ENCODE measurements at regions not wholly inside any gene's neighbourhood (a gene's known extent, or its start where the extent isn't known, plus 50 kb on each side); places are given as distances from the start of the nearest gene placed in this dataset.

DNA sequence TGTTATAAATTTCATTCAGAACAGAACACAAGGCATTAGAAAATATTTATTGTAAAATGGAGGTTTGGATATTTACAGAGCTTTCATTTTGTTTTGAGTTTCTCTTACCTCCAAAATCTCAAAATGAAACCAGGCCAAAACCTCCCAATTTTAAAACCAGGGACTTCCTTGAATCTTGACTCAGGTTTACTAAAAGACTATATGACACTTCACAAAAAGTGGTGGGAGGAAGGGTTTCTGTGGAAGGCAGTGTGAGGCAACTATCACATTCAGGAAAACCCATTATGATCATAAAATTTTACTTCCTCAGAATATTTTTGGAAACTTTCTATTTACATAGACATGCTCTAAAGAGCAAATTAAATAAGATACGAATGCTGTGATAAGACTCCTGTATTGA, 205.8 kb upstream of the EOMES start:
- no peaks in the 10 kb centered on the region for H3K36me3 ChIP-seq
- DNase-seq: no peak
- TF ChIP-seq, protein P1, sequence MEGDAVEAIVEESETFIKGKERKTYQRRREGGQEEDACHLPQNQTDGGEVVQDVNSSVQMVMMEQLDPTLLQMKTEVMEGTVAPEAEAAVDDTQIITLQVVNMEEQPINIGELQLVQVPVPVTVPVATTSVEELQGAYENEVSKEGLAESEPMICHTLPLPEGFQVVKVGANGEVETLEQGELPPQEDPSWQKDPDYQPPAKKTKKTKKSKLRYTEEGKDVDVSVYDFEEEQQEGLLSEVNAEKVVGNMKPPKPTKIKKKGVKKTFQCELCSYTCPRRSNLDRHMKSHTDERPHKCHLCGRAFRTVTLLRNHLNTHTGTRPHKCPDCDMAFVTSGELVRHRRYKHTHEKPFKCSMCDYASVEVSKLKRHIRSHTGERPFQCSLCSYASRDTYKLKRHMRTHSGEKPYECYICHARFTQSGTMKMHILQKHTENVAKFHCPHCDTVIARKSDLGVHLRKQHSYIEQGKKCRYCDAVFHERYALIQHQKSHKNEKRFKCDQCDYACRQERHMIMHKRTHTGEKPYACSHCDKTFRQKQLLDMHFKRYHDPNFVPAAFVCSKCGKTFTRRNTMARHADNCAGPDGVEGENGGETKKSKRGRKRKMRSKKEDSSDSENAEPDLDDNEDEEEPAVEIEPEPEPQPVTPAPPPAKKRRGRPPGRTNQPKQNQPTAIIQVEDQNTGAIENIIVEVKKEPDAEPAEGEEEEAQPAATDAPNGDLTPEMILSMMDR (IDR thresholded peaks at IDR 0.05): no peak
- no peak for ATAC-seq
- H3K4me3 ChIP-seq: no peak overlapping the region
- H3K27ac ChIP-seq: no peak overlapping the region
- H3K4me1 ChIP-seq: no peaks in the 10 kb centered on the region
- H3K27me3 ChIP-seq (ENCODE audit: low read depth): no peaks in the 10 kb centered on the region
- H3K9me3 ChIP-seq: no peaks in the 10 kb centered on the region
- intact Hi-C loops (cut with DNase I): no loop called here

GRCh38 chr3:27930052-27930602, 208.0 kb upstream of the EOMES start:
- no peak for DNase-seq
- no peak overlapping the region for H3K27ac ChIP-seq
- intact Hi-C loops (cut with DNase I): no loop called here
- no peaks in the 10 kb centered on the region for H3K4me1 ChIP-seq
- no peaks in the 10 kb centered on the region for H3K36me3 ChIP-seq
- ATAC-seq: no peak
- no peak overlapping the region for H3K4me3 ChIP-seq
- TF ChIP-seq, protein P1 (IDR thresholded peaks at IDR 0.05): no peak
- no peaks in the 10 kb centered on the region for H3K9me3 ChIP-seq
- no peaks in the 10 kb centered on the region for H3K27me3 ChIP-seq (ENCODE audit: low read depth)

DNA sequence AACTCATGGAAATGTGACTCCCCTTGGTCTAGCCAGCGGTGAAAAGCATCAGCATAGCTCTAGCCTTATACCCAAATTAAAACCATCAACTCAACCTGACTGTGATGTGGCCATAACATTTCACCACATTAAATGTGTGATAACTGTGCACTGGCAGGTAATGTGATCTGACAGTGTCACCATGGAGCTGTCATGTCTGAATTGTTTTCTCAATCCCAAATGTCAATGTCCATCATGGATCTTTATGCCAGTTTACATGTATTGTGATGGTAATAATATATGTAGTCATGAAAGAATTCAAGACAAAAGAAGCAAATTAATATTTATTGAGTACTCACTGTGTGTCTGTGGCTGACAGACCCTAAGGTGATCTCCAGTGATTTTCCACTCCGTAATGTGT, 213.4 kb upstream of the EOMES start:
- no peak overlapping the region for H3K4me3 ChIP-seq
- ATAC-seq: no peak
- H3K27me3 ChIP-seq (ENCODE audit: low read depth): no peaks in the 10 kb centered on the region
- intact Hi-C loops (cut with DNase I): no loop called here
- no peaks in the 10 kb centered on the region for H3K9me3 ChIP-seq
- H3K4me1 ChIP-seq: no peaks in the 10 kb centered on the region
- TF ChIP-seq, protein P1 (IDR thresholded peaks at IDR 0.05): no peak
- H3K27ac ChIP-seq: no peak overlapping the region
- DNase-seq: no peak
- no peaks in the 10 kb centered on the region for H3K36me3 ChIP-seq

- intact Hi-C loops (cut with DNase I): no loop called here
- Histone ChIP-seq H3K27me3 (ENCODE audit: low read depth) (no peaks in the 10 kb centered on the region), H3K9me3 (no peaks in the 10 kb centered on the region), H3K36me3 (no peaks in the 10 kb centered on the region), H3K4me3 (no peak overlapping the region), H3K27ac (no peak overlapping the region), H3K4me1 (no peaks in the 10 kb centered on the region)
- TF ChIP-seq, protein P1 (IDR thresholded peaks at IDR 0.05): no peak
- DNase-seq (no peak), ATAC-seq (no peak)
These were observed 217.4 kb upstream of the EOMES start for GRCh38 chr3:27939521-27939920.

GRCh38 chr3:27939940-27940339, 217.8 kb upstream of the EOMES start:
- ATAC-seq: no peak
- H3K27ac ChIP-seq: no peak overlapping the region

More at GRCh38 chr3:27939940-27940339, 217.8 kb upstream of the EOMES start:
- H3K9me3 ChIP-seq: no peaks in the 10 kb centered on the region
- intact Hi-C loops (cut with DNase I): no loop called here
- H3K27me3 ChIP-seq (ENCODE audit: low read depth): no peaks in the 10 kb centered on the region
- H3K4me3 ChIP-seq: no peak overlapping the region
- H3K36me3 ChIP-seq: no peaks in the 10 kb centered on the region
- no peak for DNase-seq
- no peaks in the 10 kb centered on the region for H3K4me1 ChIP-seq
- TF ChIP-seq, protein P1 (IDR thresholded peaks at IDR 0.05): no peak

Data from lower lobe of right lung (tissue), 2 donors.